22Rv1 (cell line): ENCODE measurements at regions not wholly inside any gene's neighbourhood (a gene's known extent, or its start where the extent isn't known, plus 50 kb on each side); places are given as distances from the start of the nearest gene placed in this dataset.

Experiments
- H3K27ac ChIP-seq: fragments of 450-650 bp; 2 replicates; pipeline ENCODE4 v1.5.1; 2017
- CTCF ChIP-seq: fragments of 450-650 bp; IDR thresholded peaks from 2 replicates; pipeline ENCODE4 v1.5.1; 2017; ENCODE audit warnings: mild to moderate bottlenecking
- ZFX ChIP-seq: fragments of 450-650 bp; IDR thresholded peaks from 2 replicates; pipeline ENCODE4 v1.6.1; 2017; ENCODE audit warnings: antibody characterized with exemption, borderline replicate concordance

DNA sequence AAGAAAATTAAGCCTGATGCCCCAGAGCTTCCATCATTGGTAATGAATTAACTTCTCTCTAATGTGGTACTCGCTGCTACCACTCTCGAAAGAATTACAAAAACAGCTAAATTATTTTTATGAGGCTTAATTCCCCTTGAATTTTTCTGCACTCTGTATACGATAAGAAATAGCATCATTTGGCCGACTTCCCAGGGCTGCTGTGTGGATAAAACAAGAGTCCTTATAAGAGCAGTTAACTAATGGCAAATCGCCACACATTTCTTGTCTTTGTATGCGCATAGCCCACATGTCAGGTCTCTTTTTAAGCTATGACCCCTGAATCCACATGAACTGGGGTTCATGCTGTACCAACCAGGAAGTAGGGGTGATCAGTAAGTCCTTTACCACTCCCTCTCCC is 668.4 kb downstream of the TMEM182 start:
- TF ChIP-seq CTCF (no peak), ZFX (no peak)
- no peak overlapping the region for H3K27ac ChIP-seq

GRCh38 chr2:103435010-103435409 is 673.2 kb downstream of the TMEM182 start:
- no peak for TF ChIP-seq CTCF
- no peak for TF ChIP-seq ZFX
- no peak overlapping the region for H3K27ac ChIP-seq

DNA sequence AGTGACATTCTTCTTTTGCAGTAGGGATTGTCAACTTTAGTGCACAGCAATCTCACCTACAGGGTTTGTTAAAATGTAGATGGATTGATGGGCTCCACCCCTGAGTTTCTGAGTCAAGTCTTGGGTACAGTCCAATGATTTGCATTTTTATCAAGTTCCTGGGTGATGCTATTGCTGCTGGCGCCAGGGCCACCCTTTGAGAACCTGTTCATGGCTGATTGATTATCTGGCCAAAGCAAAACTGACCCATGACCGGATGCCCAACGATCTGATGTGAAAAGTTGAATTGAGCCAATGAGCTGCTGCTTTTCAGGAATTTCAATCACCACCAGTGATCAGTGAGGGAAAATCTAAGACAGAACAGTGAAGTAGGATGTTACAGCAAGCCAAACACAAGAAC is 675.3 kb downstream of the TMEM182 start:
- TF ChIP-seq CTCF (no peak), ZFX (no peak)
- no peak overlapping the region for H3K27ac ChIP-seq

GRCh38 chr2:103445347-103445746 is 683.5 kb downstream of the TMEM182 start:
- H3K27ac ChIP-seq, result no peak overlapping the region
- no peak for TF ChIP-seq ZFX
- no peak for TF ChIP-seq CTCF

DNA sequence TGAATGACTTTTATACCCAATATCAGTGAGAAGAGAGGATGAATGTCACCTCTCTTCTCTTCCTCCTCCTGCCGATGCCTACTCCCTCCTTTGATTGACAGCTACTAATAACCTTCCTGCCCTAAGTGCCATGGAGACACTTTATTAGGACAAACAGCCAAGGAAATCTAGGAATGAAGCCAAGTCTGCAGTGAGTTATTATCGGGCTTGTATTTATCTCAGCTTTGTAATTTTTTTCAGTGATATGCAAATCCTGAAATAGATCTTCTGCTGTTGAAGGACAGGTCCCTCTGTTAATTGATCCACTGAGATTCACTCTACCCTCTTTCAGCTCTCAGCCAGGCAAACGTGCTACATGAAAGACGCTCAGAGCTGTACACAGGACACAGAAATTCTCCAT is 686.7 kb downstream of the TMEM182 start:
- TF ChIP-seq CTCF, result no peak
- TF ChIP-seq ZFX, result no peak
- no peak overlapping the region for H3K27ac ChIP-seq

DNA sequence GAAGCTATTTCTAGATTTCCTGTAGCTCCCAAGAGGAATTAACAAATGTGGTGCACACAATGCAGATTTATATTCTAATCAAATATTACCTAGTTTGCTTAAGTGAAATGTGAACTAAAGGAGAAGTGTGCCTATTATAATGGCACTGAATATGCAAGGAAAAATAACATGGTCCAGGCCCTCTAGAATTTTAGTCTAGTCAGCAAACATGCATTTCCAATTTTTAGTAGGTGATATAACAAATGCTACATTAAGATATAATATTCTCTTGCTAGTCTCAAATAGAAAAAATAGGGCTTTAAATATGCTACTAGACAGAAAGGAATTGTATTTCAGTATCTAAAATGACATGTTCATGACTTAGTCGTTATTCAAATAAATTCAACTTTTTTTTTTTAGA is 689.5 kb downstream of the TMEM182 start:
- no peak overlapping the region for H3K27ac ChIP-seq
- no peak for TF ChIP-seq CTCF
- TF ChIP-seq ZFX, result no peak

GRCh38 chr2:103459283-103459682 is 697.5 kb downstream of the TMEM182 start:
- TF ChIP-seq CTCF (peak; percentile 20; the same call in 1 of the 2 replicates), ZFX (no peak)
- H3K27ac ChIP-seq, result no peak overlapping the region
